GM18861 (cell line): ENCODE measurements at regions not wholly inside any gene's neighbourhood (a gene's known extent, or its start where the extent isn't known, plus 50 kb on each side); places are given as distances from the start of the nearest gene placed in this dataset.

Source experiments
- ATAC-seq: cut with Tn5 transposase; IDR thresholded peaks from one replicate; pipeline ENCODE4 v1.9.1; 2021; ENCODE audit not compliant: unreplicated experiment

GRCh38 chr9:107696302-107696701 is 206.7 kb upstream of the KLF4 start:
- no peak for ATAC-seq

- ATAC-seq: no peak
Observed at GRCh38 chr9:107694390-107694789, 204.8 kb upstream of the KLF4 start.

DNA sequence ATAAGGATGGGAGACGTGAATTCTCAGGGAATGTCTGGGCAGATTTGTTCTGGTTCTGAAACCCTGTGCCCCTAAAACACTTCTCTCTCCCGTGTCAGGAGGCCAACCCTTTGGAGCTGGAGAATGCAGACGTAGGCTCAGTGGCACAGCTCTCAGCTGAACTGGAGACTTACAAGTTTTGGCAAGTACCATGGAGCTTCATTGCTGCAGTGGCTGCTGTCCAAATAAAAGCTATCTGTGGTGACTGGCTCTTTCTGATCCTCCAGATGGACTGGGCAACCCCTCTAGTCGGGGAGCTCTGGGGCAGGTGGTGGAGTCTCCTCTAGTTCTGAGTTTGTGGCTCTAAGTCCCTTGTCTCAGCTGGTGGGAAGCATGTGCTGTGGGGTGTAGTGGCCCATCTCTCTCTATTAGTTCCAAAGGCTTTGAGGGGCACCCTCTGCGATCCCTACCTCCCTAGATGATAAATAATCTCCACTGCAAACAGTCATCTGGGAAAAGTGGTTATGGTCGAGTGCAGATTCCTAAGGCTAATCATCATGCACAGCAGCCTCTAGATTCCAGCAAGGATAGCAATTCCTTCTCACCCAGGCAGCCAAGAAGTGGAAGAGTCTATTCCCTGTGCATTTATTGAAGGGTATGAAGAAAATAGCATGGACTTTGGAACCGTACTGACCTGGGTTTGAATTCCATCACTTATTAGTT is 204.2 kb upstream of the KLF4 start:
- ATAC-seq: no peak

GRCh38 chr9:107691664-107692063 is 202.1 kb upstream of the KLF4 start:
- ATAC-seq: no peak

- no peak for ATAC-seq
Observed at GRCh38 chr9:107690021-107690420, 200.5 kb upstream of the KLF4 start.

DNA sequence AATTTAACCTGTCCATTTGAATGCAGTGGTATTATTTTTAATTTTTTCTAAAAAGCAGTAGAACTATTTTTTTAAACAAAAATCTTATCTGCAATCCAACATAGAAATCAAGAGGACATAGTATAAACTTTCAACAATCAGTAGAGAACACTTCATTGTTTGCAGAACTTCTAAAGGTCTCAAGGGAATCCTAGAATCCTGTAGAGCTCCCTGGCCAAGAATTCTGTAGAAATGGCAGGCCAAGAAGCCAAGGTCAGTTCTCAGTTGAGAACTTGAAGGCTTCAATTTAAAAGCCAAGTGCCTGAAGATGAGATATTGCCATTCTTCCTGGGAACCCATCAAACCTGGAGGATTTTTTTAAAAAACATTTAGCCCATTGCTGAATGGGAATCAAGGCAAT is 199.2 kb upstream of the KLF4 start:
- no peak for ATAC-seq

GRCh38 chr9:107685901-107686300 is 196.3 kb upstream of the KLF4 start:
- ATAC-seq: no peak

GRCh38 chr9:107685376-107685775 is 195.8 kb upstream of the KLF4 start:
- ATAC-seq: no peak

DNA sequence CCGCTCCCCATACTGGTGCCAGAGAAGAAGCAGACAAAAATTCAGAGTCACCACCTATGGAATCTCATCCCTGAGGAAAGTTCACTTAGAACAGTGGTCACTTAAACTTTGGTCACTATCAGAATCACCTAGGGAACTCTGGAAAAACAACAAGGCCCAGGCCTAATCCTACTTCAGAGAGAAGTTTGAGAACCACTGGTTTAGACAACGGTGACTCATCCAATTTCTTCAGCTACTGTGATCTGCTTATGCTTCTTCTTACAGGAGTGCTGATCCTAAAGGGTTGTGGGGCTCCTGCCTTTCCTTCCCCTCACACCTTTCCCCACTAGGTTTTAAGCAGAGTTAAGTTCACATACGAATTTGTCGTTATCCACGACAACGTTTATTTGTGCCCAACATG is 194.7 kb upstream of the KLF4 start:
- ATAC-seq: no peak

DNA sequence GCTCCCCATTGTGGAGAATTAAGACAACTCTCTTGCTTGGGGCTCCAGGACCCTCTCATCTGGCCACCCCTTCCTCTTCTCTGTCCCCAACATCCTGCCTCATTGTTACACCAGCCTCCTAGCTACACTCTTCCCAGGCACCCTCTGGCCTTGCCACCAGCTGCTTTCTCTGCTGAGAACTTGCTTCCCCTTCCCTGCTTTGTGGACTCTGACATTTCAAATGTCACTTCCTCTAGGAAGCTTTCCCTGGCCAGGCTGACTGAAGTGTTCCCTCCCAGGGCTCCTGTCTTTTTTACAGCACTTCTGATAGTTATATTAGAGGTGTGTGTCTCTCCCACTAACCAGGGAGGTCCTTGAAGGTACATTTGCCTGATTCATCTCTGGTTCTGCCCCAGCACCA is 194.0 kb upstream of the KLF4 start:
- no peak for ATAC-seq

- no peak for ATAC-seq
Observed at GRCh38 chr9:107681988-107682387, 192.4 kb upstream of the KLF4 start.

DNA sequence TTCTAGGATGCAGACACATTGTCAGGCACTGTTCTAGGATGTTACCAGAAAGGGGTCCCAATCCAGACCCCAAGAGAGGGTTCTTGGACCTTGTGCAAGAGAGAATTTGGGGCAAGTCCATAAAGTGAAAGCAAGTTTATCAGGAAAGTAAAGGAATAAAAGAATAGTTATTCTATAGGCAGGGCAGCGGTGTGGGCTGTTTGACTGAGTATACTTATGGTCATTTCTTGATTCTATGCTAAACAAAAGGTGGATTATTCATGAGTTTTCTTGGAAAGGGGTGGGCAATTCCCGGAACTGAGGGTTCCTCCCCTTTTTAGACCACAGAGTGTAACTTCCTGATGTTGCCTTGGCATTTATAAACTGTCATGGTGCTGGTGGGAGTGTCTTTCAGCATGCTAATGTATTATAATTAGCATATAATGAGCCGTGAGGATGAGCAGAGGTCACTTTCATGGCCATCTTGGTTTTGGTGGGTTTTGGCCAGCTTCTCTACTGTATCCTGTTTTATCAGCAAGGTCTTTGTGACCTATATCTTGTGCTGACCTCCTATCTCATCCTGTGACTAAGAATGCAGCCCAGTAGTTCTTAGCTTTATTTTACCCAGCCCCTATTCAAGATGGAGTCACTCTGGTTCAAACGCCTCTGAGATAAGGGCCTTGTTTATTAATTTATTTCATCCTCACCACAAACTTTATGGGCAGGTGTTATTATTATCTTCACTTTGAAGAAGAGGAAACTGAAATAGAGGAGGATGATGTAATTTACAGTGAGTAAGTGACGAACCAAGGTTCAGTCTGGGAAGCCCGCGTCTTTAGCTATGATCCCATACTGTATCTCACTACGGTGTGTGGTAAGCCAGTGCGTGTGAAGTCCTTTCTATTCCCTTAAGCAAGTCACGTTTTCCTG is 186.0 kb upstream of the KLF4 start:
- no peak for ATAC-seq

- no peak for ATAC-seq
Observed at GRCh38 chr9:107674721-107675277, 185.2 kb upstream of the KLF4 start.

- no peak for ATAC-seq
Observed at GRCh38 chr9:107673861-107674720, 184.5 kb upstream of the KLF4 start.

GRCh38 chr9:107671588-107671987 is 182.0 kb upstream of the KLF4 start:
- ATAC-seq: no peak

- no peak for ATAC-seq
Observed at GRCh38 chr9:107669422-107669821, 179.9 kb upstream of the KLF4 start.

DNA sequence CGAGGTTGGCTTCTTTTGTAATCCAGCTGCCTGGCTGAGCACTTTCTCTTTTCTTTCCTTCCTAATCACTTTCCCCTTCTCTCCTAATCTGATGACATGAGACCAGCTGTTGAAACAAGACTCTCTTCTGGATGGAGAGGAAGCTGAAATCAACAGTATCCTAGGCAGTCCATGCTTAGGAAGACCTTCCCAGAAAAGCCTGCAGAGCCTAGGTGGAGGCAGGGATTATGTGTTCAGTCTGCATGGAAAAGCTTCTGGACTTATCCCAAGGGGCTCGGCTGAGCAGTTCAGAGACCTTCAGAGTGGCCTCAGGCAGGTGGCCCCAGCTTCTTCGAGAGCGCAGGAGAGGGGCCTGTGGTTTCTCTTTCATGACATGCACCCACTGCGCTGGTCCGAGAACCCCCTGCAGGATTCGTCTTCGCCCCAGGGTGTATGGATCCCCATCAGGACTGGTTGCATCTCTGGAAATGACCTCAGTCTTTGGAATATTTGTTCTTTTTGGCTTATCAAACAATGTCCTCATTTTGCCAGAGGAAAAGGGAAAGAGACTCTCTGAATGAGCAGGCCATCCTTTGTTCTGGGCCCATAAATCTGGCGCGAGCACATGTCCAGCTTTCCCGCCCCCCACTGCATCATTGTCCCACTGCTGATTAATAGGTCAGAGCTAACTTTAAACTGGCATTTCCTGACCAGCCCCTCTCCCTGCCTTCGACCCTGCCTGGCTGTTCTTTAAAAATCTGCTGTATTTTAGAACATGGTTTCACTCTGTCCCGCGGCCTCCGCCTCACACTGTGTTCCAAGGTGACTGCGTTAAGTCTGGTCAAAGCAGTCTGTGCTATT is 177.9 kb upstream of the KLF4 start:
- no peak for ATAC-seq

DNA sequence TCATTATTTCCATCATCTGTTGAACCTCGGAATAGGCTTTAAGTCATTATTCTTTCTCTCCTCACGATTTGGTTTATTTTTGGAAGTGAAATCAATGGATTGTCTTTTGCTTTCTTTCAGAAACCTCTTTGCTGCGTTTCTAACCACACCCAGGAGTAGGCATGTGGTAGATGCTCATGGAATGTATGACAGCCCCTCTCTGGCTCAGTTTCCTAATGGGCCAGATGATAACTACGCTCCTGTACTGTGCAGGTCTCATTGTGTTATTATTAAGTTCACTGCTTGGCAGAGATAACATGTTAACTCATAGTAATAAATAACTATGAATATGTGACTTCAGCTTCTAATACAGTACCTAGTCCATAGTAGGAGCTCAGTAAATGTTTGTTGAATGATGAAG is 175.5 kb upstream of the KLF4 start:
- ATAC-seq: no peak

GRCh38 chr9:107660976-107661375 is 171.4 kb upstream of the KLF4 start:
- ATAC-seq: no peak

DNA sequence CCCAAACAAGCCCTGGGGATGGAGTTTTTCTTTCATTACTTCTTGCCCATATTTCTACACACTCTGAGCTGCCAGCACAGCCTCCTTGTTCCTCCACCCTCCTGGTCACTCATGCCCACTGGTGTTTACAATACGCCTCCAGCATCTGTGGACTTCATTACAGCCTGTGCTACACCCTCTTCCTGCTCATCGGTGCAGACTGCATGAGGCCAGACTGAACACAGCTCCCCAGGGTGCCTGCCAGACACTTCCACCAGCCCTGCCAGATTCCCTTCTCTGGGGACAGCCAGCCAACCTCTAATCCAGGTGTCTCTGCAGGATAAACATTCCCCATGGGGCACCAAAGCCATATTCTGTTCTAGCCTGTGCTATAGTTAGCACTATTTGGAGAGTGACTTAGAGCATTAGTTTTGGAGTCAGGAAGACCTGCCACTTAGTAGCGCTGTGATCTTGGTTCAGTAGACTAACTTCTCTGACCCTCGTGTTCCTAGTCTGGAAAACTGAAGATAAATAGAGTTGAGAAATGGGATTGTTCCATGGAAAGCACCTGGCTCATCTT is 163.8 kb upstream of the KLF4 start:
- ATAC-seq: no peak
